Heart right ventricle (tissue), 16 donors: ENCODE measurements at regions not wholly inside any gene's neighbourhood (a gene's known extent, or its start where the extent isn't known, plus 50 kb on each side); places are given as distances from the start of the nearest gene placed in this dataset.
"Not testable (repeated sequence)": the region's sequence is repeated elsewhere in the genome, so short reads cannot be mapped to it uniquely, and the experiment has no call there.

Source experiments
- ATAC-seq, 8 donors: fragments of 200-7000 bp; cut with Tn5 transposase; one replicate each; pipeline ENCODE4 v1.9.1; 2020; ENCODE audit warnings: mild to moderate bottlenecking in 8 of 8, moderate library complexity in 8 of 8, moderate number of reproducible peaks in 1 of 8
- DNase-seq, 2 donors: peaks; one replicate each; pipeline ENCODE4 v3.0.0-alpha.2; 2020
- H3K27ac ChIP-seq, 10 donors: fragments of 200-600 bp; sonication (generic) in 2 of 10; one replicate each; pipeline versions ENCODE4 v1.5.0 to v1.8.0; 2020 to 2022; ENCODE audit warnings: mild to moderate bottlenecking in 3 of 10
- H3K27me3 ChIP-seq, 7 donors: fragments of 200-600 bp; one replicate each; pipeline ENCODE4 v1.8.0; 2021 to 2022; ENCODE audit warnings: mild to moderate bottlenecking in 2 of 7
- H3K36me3 ChIP-seq, 9 donors: fragments of 200-600 bp; sonication (generic) in 1 of 9; one replicate each; pipeline versions ENCODE4 v1.5.0 to v1.8.0; 2020 to 2022; ENCODE audit warnings: mild to moderate bottlenecking in 2 of 9
- H3K4me1 ChIP-seq, 9 donors: fragments of 200-600 bp; sonication (generic) in 1 of 9; one replicate each; pipeline versions ENCODE4 v1.5.0 to v1.8.0; 2020 to 2022; ENCODE audit warnings: mild to moderate bottlenecking in 4 of 9
- H3K4me3 ChIP-seq, 10 donors: fragments of 200-600 bp; sonication (generic) in 2 of 10; one replicate each; pipeline versions ENCODE4 v1.5.0 to v1.8.0; 2020 to 2022; ENCODE audit warnings: mild to moderate bottlenecking in 7 of 10, moderate library complexity in 2 of 10
- H3K9me3 ChIP-seq, 11 donors: fragments of 200-600 bp in 10 of 11; sonication (generic) in 2 of 11; one replicate each; pipeline versions ENCODE4 v1.5.0 to v1.8.0; 2013 to 2022; ENCODE audit warnings: mild to moderate bottlenecking in 2 of 11, control low read depth in 1 of 11, moderate library complexity in 1 of 11
- CTCF ChIP-seq, 9 donors: fragments of 200-600 bp; sonication (generic) in 2 of 9; IDR thresholded peaks; one replicate each; pipeline versions ENCODE4 v1.5.0 to v1.8.0; 2021 to 2022; ENCODE audit warnings: antibody characterized with exemption in 9 of 9, mild to moderate bottlenecking in 5 of 9, moderate library complexity in 1 of 9
- WGBS, 2 donors: extraction: QIAGEN DNeasy Blood & Tissue Kit; methylation state at CpG; one replicate each; pipeline ENCODE4 v1.1.7; 2013; ENCODE audit warnings: inconsistent platforms in 1 of 2; 5-methylcytosine and 5-hydroxymethylcytosine counted together
- intact Hi-C, 10 donors: fragments of 100-400 bp; cut with DNase I; formaldehyde crosslinking; loops; one replicate each; pipeline versions ENCODE4 v1.11.1 to v1.14.2; 2022
- donor health status: Arrhythmogenic right ventricular cardiomyopathy.
- donor health status: ischemic (EF 13 %, LVEDD 7.1; RV severe dilation, severe dysfunction).
- donor health status: healthy with polysubstance abuse.
- donor health status: DM: no; HTN: yes; CAD: no.
- donor health status: DM: no; HTN: no; CAD: no.
- donor health status: ischemic (EF 25% LVEDD 6.9; RV normal size, moderate dysfunction).
- donor health status: ischemic (EF 25% LVEDD 5.7; RV mildly dilated, moderate dysfunction).
- donor health status: healthy.
- donor health status: DM: yes; HTN: yes; CAD: no.
- donor health status: Ischemic cardiomyopathy.
- donor health status: ischemic (EF 35%, LVEDD 5.7; RV mildly dilated, moderate dysfunction).
- donor health status: nonischemic (EF 11% LVEDD 7.7; RV severe dilation, severe dysfunction).
- donor health status: DM: yes; HTN: yes; CAD: no.
- donor health status: PGD.
- donor health status: ischemic (EF 29% LVEDD 5.4; RV normal size, mild dysfunction).
- donor health status: nonischemic (EF 23%, LVEDD 6.1; RV moderate dilation, normal function).

GRCh38 chr11:82184966-82185365 lies 548.7 kb downstream of the FAM181B start:
- Histone ChIP-seq H3K4me3 (no peak overlapping the region), H3K36me3 (no peaks in the 10 kb centered on the region), H3K27me3 (no peaks in the 10 kb centered on the region), H3K4me1 (no peaks in the 10 kb centered on the region), H3K9me3 (peaks cover 0 to 3% (median 0%) of the 10 kb centered on the region in 11 donors), H3K27ac (no peak overlapping the region)
- DNase-seq (no peak), ATAC-seq (no peak)
- intact Hi-C loops = no loop called here
- TF ChIP-seq CTCF (IDR thresholded peaks at IDR 0.05) = no peak
- WGBS, 2 donors = 78 to 81% methylated on average over 3 of the region's 3 CpGs

- WGBS, 2 donors = 47 to 59% methylated on average over 2 of the region's 2 CpGs
- H3K9me3 ChIP-seq = peaks cover 0 to 4% (median 0%) of the 10 kb centered on the region in 11 donors
- no peak overlapping the region for H3K27ac ChIP-seq
- H3K4me3 ChIP-seq = no peak overlapping the region
- ATAC-seq (no peak), DNase-seq (no peak)
- intact Hi-C loops = no loop called here
- no peaks in the 10 kb centered on the region for H3K4me1 ChIP-seq
- H3K27me3 ChIP-seq = no peaks in the 10 kb centered on the region
- H3K36me3 ChIP-seq = no peaks in the 10 kb centered on the region
- TF ChIP-seq CTCF (IDR thresholded peaks at IDR 0.05) = no peak
These were observed 550.3 kb downstream of the FAM181B start for GRCh38 chr11:82183346-82183745.

- H3K4me1 ChIP-seq, H3K9me3 ChIP-seq, H3K36me3 ChIP-seq, H3K27me3 ChIP-seq, DNase-seq, H3K4me3 ChIP-seq, intact Hi-C loops, H3K27ac ChIP-seq, ATAC-seq: not testable (repeated sequence)
- 68 to 90% methylated on average over 2 of the region's 2 CpGs for WGBS, 2 donors
These were observed 551.0 kb downstream of the FAM181B start for GRCh38 chr11:82182697-82183096.

GRCh38 chr11:82181796-82182195 lies 551.9 kb downstream of the FAM181B start:
- H3K4me1 ChIP-seq, H3K27me3 ChIP-seq, intact Hi-C loops, H3K4me3 ChIP-seq, ATAC-seq, H3K9me3 ChIP-seq, H3K36me3 ChIP-seq, H3K27ac ChIP-seq: not testable (repeated sequence)
- WGBS, 2 donors = 88 to 96% methylated on average over 20 to 25 of the region's 25 CpGs
- DNase-seq = peak in 1 of 2 donors; percentile 4

- peaks cover 0 to 4% (median 0%) of the 10 kb centered on the region in 11 donors for H3K9me3 ChIP-seq
- 82 to 86% methylated on average over 2 of the region's 2 CpGs for WGBS, 2 donors
- H3K36me3 ChIP-seq = no peaks in the 10 kb centered on the region
- no peak for DNase-seq
- ATAC-seq = no peak
- H3K4me1 ChIP-seq = no peaks in the 10 kb centered on the region
- H3K27me3 ChIP-seq = no peaks in the 10 kb centered on the region
- intact Hi-C loops = no loop called here
- TF ChIP-seq CTCF (IDR thresholded peaks at IDR 0.05) = no peak
- H3K4me3 ChIP-seq = no peak overlapping the region
- no peak overlapping the region for H3K27ac ChIP-seq
These were observed 556.7 kb downstream of the FAM181B start for GRCh38 chr11:82176945-82177344.

GRCh38 chr11:82176365-82176764 lies 557.3 kb downstream of the FAM181B start:
- H3K9me3 ChIP-seq = peaks cover 0 to 4% (median 0%) of the 10 kb centered on the region in 11 donors
- H3K27ac ChIP-seq = no peak overlapping the region
- ATAC-seq = no peak
- TF ChIP-seq CTCF (IDR thresholded peaks at IDR 0.05) = no peak
- intact Hi-C loops = no loop called here
- no peak for DNase-seq
- WGBS, 2 donors = 81 to 86% methylated on average over 2 of the region's 2 CpGs
- no peaks in the 10 kb centered on the region for H3K36me3 ChIP-seq
- no peak overlapping the region for H3K4me3 ChIP-seq
- no peaks in the 10 kb centered on the region for H3K4me1 ChIP-seq
- H3K27me3 ChIP-seq = no peaks in the 10 kb centered on the region
